Renal pelvis (tissue), 1 donor: ENCODE measurements at regions not wholly inside any gene's neighbourhood (a gene's known extent, or its start where the extent isn't known, plus 50 kb on each side); places are given as distances from the start of the nearest gene placed in this dataset.

ENCODE experiments used
- DNase-seq: peaks from one replicate; pipeline ENCODE4 v3.0.0-alpha.2; 2013

- no peak for DNase-seq
These were observed 461.2 kb downstream of the FLRT2 start for GRCh38 chr14:85991156-85991555.

GRCh38 chr14:85987907-85988306 lies 458.0 kb downstream of the FLRT2 start:
- no peak for DNase-seq

- no peak for DNase-seq
These were observed 457.3 kb downstream of the FLRT2 start for GRCh38 chr14:85987292-85987691.

- no peak for DNase-seq
These were observed 448.8 kb downstream of the FLRT2 start for GRCh38 chr14:85978582-85979250.

- no peak for DNase-seq
These were observed 444.7 kb downstream of the FLRT2 start for GRCh38 chr14:85974602-85975001.

- DNase-seq = no peak
These were observed 433.5 kb downstream of the FLRT2 start for GRCh38 chr14:85963486-85963885.

GRCh38 chr14:85960756-85961155 lies 430.8 kb downstream of the FLRT2 start:
- DNase-seq = no peak

- no peak for DNase-seq
These were observed 429.1 kb downstream of the FLRT2 start for GRCh38 chr14:85959063-85959462.

- DNase-seq = no peak
These were observed 428.1 kb downstream of the FLRT2 start for GRCh38 chr14:85958069-85958468.

GRCh38 chr14:85953265-85953664 lies 423.3 kb downstream of the FLRT2 start:
- DNase-seq = no peak

- DNase-seq = no peak
These were observed 418.2 kb downstream of the FLRT2 start for GRCh38 chr14:85948153-85948552.

- DNase-seq = no peak
These were observed 417.7 kb downstream of the FLRT2 start for GRCh38 chr14:85947461-85948139.

- DNase-seq = no peak
These were observed 413.2 kb downstream of the FLRT2 start for GRCh38 chr14:85943192-85943591.

- no peak for DNase-seq
These were observed 404.9 kb downstream of the FLRT2 start for GRCh38 chr14:85934886-85935254.

- DNase-seq = peak; percentile 5
These were observed 404.4 kb downstream of the FLRT2 start for GRCh38 chr14:85934123-85934885.

- no peak for DNase-seq
These were observed 391.3 kb downstream of the FLRT2 start for GRCh38 chr14:85921241-85921640.

GRCh38 chr14:85917716-85918115 lies 387.8 kb downstream of the FLRT2 start:
- no peak for DNase-seq

GRCh38 chr14:85915711-85916110 lies 385.8 kb downstream of the FLRT2 start:
- DNase-seq = no peak

- DNase-seq = no peak
These were observed 382.2 kb downstream of the FLRT2 start for GRCh38 chr14:85912141-85912540.

GRCh38 chr14:85911044-85911443 lies 381.1 kb downstream of the FLRT2 start:
- no peak for DNase-seq

- peak; percentile 14 for DNase-seq
These were observed 379.6 kb downstream of the FLRT2 start for GRCh38 chr14:85909581-85909980.

GRCh38 chr14:85907536-85907935 lies 377.6 kb downstream of the FLRT2 start:
- no peak for DNase-seq

- no peak for DNase-seq
These were observed 367.9 kb downstream of the FLRT2 start for GRCh38 chr14:85897808-85898207.
